AG04449 (cell line): ENCODE measurements at regions not wholly inside any gene's neighbourhood (a gene's known extent, or its start where the extent isn't known, plus 50 kb on each side); places are given as distances from the start of the nearest gene placed in this dataset.
"Not testable (repeated sequence)": the region's sequence is repeated elsewhere in the genome, so short reads cannot be mapped to it uniquely, and the experiment has no call there.

Experiments
- CTCF ChIA-PET: fragments of 350-600 bp; formaldehyde crosslinking; extraction: SDS; loops from one replicate; lab custom pipeline; 2021; ENCODE audit warnings: antibody characterized with exemption; lab: Yijun Ruan, JAX
- POLR2A ChIA-PET: fragments of 400-600, 350-600 bp; formaldehyde crosslinking; extraction: SDS; loops from one replicate; lab custom pipeline; 2020; ENCODE audit warnings: antibody characterized with exemption, inconsistent platforms; lab: Yijun Ruan, JAX
- DNase-seq: peaks from one replicate; pipeline ENCODE4 v3.0.0-alpha.2; 2010; ENCODE audit warnings: low read depth, low spot score
- H3K4me3 ChIP-seq: 2 replicates; pipeline ENCODE4 v1.5.1; 2011; ENCODE audit warnings: low read depth, mild to moderate bottlenecking, control low read depth, low read length
- TF ChIP-seq, protein P1 (sequence below): IDR thresholded peaks from one replicate; pipeline ENCODE4 v1.5.1; 2011; ENCODE audit warnings: mild to moderate bottlenecking, moderate library complexity, low read length, control low read depth, inconsistent platforms; ENCODE audit not compliant: insufficient read depth; ENCODE audit errors: missing control alignments

DNA sequence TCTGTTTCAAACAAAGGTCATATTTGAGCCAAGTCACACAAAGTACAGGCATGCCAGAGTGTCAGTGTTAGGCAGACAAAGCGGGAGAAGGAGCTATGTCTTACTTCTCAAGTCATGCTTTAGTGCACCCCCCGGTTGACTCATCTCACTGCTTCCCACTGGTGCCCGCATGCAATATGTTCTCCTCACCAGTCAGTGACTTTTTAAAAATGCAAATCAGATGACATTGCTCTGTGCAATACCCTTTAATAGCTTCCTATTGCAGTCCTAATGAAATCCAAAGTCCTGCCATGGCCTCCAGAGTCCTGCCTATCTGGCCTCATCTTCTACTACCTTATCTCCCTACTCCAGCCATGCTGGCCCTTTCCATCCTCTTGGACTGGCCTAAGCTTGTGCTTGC, 429.1 kb downstream of the ACTR3B start:
- POLR2A ChIA-PET, result no interaction called here
- CTCF ChIA-PET, result no interaction called here
- TF ChIP-seq, protein P1, sequence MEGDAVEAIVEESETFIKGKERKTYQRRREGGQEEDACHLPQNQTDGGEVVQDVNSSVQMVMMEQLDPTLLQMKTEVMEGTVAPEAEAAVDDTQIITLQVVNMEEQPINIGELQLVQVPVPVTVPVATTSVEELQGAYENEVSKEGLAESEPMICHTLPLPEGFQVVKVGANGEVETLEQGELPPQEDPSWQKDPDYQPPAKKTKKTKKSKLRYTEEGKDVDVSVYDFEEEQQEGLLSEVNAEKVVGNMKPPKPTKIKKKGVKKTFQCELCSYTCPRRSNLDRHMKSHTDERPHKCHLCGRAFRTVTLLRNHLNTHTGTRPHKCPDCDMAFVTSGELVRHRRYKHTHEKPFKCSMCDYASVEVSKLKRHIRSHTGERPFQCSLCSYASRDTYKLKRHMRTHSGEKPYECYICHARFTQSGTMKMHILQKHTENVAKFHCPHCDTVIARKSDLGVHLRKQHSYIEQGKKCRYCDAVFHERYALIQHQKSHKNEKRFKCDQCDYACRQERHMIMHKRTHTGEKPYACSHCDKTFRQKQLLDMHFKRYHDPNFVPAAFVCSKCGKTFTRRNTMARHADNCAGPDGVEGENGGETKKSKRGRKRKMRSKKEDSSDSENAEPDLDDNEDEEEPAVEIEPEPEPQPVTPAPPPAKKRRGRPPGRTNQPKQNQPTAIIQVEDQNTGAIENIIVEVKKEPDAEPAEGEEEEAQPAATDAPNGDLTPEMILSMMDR, result no peak
- no peak for DNase-seq
- H3K4me3 ChIP-seq, result no peak overlapping the region

DNA sequence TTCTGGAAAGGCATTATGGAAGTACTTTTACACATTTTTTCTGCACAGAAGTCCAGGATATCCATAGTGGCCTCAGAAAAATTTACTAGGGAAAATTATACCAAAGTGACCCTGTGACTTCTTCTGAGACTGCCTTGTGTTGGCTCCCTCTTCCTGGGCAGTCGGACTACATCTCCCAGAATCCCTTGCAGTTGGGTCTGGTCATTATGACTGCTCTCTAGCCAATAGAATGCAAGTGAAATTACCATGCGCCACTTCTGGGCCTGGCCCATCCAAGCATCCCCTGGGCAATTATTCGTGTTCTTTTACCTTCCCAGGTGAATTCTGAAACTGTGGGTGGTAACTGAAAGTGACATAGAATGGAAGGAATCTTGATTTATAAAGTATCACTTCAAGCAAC, 430.9 kb downstream of the ACTR3B start:
- ChIA-PET POLR2A (no interaction called here), CTCF (no interaction called here)
- DNase-seq, result no peak
- no peak overlapping the region for H3K4me3 ChIP-seq
- TF ChIP-seq, protein P1, result no peak

DNA sequence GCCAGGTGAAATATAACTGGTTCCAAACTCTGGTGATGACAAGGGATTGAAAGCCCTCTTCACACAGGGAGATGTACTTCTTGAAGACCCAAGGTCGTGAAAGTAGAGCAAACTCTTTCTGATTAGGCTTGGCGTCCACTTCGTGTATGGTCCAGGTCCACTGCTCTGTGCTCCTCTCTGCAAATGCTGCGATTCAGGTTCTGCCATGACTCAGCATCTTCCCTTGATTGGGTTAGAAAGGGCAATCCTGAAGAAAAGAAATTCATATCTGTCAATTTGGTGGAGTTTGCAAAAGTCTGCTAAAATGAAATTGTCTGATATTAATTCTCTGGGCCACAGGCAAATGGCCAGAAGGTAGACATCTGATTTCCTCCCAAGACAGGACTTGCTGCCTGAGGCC, 431.4 kb downstream of the ACTR3B start:
- POLR2A ChIA-PET, result no interaction called here
- H3K4me3 ChIP-seq, result no peak overlapping the region
- TF ChIP-seq, protein P1, result no peak
- CTCF ChIA-PET, result no interaction called here
- no peak for DNase-seq

DNA sequence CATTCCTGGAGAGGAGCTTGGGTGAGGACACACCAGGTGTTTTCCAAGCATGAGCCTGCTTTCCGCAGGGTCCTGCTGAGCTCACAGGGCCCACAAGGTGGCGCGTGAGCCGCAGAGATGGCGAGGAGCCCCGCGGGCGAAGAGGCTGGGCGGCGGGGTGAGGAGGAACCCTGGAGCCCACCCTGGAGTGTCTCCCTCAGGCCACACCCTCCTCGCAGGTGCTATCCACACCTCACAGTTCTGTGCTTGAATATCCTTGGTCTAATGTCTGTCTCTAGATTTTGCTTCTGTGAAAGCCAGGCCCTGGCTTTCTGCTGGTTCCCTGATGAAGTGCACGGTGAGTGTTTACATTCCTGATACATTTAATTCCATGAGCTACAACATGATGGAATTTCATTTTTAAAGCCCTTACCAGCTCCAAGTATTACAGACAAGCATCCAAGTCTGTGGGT, 433.6 kb downstream of the ACTR3B start:
- TF ChIP-seq, protein P1, result no peak
- ChIA-PET POLR2A (no interaction called here), CTCF (no interaction called here)
- no peak for DNase-seq
- H3K4me3 ChIP-seq, result no peak overlapping the region

DNA sequence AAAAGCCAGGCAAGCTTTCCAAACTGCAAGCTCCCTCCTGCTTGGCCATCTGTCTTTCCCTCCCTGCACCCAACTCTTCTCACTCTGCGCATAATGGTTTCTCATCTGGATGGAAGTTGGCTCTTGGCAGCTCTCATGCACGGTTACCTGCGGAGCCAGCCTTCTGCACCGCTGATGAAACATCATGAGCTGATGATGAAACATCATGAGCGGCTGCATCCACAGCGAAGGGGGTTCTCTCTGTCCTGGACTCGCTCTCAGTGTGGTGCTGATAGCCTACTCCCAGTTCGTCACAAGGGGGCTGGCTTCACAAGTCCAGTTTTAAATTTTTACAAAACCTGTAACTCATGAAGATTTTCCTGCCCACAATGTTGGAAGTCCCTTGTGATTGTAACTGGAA, 457.5 kb downstream of the ACTR3B start:
- POLR2A ChIA-PET, result no interaction called here
- TF ChIP-seq, protein P1, result no peak
- CTCF ChIA-PET, result no interaction called here
- DNase-seq, result no peak
- no peak overlapping the region for H3K4me3 ChIP-seq

DNA sequence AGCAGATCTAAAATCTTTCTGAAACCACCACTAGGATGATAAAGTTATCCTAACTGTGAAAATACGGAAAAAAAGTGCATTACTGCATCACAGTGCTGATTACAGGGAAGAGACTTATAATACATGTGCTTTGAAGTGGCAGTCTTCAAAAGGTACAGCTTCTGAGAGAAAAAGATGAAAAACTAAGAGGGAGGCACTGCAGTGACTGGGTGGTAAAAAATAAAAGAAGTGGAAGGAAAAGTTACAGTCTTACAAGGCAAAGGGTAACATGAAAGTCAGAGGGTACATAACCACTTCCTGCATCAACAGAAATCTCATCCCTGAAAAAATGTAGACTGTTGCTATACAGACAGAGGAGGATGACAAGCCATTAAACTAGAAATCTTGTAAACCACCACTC, 465.3 kb downstream of the ACTR3B start:
- TF ChIP-seq, protein P1, result no peak
- CTCF ChIA-PET, result no interaction called here
- H3K4me3 ChIP-seq, result no peak overlapping the region
- DNase-seq, result no peak
- POLR2A ChIA-PET, result no interaction called here

DNA sequence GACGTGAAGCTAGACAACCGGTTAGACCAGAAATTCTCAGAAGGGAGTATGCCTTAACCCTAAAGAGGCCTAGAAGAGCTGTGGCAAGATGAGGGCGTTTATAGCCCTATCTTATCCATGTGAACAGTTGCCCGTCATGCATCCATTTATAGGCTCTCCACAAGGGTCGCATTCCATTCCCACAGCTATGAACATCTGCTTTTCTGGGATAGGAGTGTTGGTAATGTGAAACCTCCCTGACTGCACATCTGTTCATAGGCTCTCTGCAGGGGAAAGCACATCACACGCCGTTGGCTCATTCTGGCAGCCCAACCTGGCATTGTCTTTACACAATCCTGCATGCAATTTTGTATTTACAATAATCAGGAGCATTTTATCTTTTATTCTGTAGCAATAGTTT, 485.6 kb downstream of the ACTR3B start:
- DNase-seq, CTCF ChIA-PET, H3K4me3 ChIP-seq, POLR2A ChIA-PET: not testable (repeated sequence)
